HG03064 (cell line): ENCODE measurements at regions not wholly inside any gene's neighbourhood (a gene's known extent, or its start where the extent isn't known, plus 50 kb on each side); places are given as distances from the start of the nearest gene placed in this dataset.
"Not testable (repeated sequence)": the region's sequence is repeated elsewhere in the genome, so short reads cannot be mapped to it uniquely, and the experiment has no call there.

Source experiments
- ATAC-seq: cut with Tn5 transposase; IDR thresholded peaks from one replicate; pipeline ENCODE4 v1.9.1; 2021; ENCODE audit warnings: low read depth; ENCODE audit not compliant: unreplicated experiment

GRCh38 chr6:164612751-164613150 lies 696.7 kb downstream of the C6orf118 start:
- no peak for ATAC-seq

DNA sequence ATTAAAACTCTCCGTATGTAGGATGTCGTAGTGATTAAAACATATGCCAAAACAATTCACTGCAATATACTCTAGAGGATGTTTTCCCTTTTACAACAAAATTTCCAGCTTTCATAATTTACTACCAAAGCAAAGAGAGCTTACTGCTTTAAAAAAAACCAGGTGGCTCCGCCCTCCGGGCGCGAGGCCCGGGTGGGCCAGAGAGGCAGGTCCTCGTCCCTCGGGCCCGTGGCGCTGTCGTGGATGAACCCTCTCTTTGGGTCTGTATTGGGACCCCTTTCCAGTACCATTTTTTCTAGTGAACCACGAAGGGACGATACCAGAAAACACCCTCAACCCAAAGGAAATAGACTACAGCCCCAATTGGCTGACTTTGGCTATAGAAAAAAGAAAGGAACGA lies 698.5 kb downstream of the C6orf118 start:
- not testable (repeated sequence) for ATAC-seq

- ATAC-seq, result not testable (repeated sequence)
These were observed 707.0 kb downstream of the C6orf118 start for GRCh38 chr6:164602415-164602814.

- ATAC-seq, result no peak
These were observed 727.8 kb downstream of the C6orf118 start for GRCh38 chr6:164581563-164581962.

DNA sequence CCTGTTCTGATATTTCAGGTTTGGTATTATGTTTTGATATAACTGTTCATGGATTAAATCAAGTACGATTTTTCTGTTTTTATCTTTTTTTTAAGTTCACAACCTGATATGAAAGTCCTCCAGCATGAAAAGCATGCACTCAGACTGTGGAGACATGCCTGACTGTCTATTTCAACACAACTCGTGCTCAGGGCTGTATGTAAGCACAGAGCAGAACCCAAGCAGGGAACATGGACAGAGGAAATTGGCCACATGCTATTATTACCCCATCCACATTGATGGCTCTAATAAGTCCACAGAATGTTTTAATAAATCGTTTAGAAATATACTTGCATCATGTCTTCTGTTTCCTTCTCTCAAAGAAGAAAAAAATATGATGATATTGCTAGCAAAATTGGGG lies 730.4 kb downstream of the C6orf118 start:
- no peak for ATAC-seq

DNA sequence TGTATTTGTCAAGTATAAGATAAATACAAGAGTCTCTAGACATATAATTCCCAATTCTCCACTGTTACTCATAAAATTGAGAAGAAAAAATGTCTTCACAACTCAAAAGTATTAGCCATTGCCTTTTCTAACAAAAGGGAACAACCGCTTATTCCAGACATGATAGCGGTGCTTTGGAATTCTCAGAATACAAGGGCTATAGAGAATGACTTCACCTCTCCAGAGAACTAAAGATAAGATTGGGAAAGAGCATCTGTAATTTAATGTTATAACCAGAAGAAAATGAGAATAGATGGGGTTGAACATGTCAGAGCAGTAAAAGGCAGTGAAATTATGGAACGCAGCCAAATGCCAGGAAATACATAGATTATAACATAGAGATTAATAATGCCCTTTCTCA lies 730.8 kb downstream of the C6orf118 start:
- no peak for ATAC-seq

DNA sequence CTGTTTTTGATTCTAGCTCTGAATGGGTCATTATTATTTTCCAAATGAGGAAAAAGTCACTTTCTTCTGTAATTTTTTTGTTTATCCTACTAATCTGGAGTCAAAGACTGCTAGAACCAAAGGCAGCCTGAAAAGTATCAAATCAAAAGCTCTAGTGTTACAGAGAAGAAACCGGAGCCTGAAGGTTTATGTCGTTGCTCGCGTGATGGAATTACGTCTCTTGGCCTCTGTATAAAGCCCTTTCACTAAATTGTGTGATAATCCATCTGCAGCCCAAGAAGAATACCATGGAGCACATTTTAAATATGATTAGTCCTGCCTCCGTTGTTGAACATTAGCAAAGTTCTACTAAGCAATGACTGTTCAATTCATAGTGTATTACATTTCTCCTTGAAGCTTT lies 738.6 kb downstream of the C6orf118 start:
- no peak for ATAC-seq

- no peak for ATAC-seq
These were observed 739.9 kb downstream of the C6orf118 start for GRCh38 chr6:164569509-164569908.

- no peak for ATAC-seq
These were observed 745.5 kb downstream of the C6orf118 start for GRCh38 chr6:164563924-164564323.

- ATAC-seq, result no peak
These were observed 747.7 kb downstream of the C6orf118 start for GRCh38 chr6:164561656-164562055.

GRCh38 chr6:164554700-164555476 lies 754.5 kb downstream of the C6orf118 start:
- ATAC-seq, result no peak

GRCh38 chr6:164554226-164554625 lies 755.2 kb downstream of the C6orf118 start:
- ATAC-seq, result no peak

DNA sequence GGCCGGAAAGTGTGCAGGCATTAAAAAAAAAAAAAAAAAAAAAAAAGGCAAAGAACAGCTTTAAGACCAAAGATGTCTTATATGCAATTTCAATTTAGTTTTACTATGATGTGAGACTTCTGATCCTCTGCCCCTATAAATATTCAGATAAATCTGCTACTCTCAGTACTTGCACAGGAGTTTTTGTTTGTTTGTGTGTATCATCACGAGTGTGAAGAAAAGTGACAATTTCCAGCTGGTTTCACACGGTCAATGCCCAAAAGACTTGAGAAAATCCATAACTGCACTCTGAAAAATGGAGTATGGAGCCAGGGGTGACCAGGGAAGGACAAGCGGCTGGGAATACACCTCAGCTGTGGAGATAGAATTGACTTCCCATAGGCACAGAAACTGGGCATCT lies 757.7 kb downstream of the C6orf118 start:
- ATAC-seq, result no peak

- ATAC-seq, result no peak
These were observed 762.3 kb downstream of the C6orf118 start for GRCh38 chr6:164547076-164547475.

DNA sequence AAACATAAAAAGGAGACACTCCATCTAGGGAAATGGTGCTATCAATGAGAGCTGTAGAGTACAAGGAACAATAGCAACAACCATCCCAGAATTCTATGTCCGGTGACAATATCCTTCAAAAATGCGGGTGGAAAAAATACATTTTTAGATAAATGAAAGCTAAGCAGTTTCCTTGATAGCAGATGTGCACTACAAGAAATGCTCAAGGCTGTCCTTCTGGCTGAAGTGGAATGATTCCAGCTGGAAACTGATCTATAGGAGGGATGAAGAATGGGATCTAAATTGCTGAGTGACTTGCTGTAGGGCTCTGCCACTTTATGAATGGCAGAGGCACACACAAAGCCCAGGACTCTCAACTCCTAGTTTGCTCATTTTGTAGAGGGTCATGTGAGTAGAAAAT lies 763.1 kb downstream of the C6orf118 start:
- no peak for ATAC-seq

- no peak for ATAC-seq
These were observed 775.2 kb downstream of the C6orf118 start for GRCh38 chr6:164534070-164534766.

DNA sequence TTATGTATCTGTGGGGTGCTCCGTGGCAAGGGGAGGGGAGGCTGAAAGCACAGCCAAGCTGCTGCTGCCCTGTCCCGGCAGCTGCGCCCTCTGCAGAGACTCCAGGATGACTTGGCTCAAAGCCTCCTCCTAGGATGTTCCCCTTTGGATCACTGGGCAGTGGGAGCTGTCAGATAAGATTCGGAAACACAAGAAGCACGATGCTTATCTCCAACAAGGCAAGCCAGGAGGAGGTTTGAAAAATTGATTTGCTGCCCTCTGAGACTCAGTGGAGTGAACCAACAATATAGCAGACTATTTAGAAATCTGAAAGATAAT lies 776.4 kb downstream of the C6orf118 start:
- no peak for ATAC-seq

- no peak for ATAC-seq
These were observed 777.0 kb downstream of the C6orf118 start for GRCh38 chr6:164532198-164533044.

GRCh38 chr6:164531736-164532135 lies 777.7 kb downstream of the C6orf118 start:
- ATAC-seq, result no peak

GRCh38 chr6:164528539-164528938 lies 780.9 kb downstream of the C6orf118 start:
- no peak for ATAC-seq

DNA sequence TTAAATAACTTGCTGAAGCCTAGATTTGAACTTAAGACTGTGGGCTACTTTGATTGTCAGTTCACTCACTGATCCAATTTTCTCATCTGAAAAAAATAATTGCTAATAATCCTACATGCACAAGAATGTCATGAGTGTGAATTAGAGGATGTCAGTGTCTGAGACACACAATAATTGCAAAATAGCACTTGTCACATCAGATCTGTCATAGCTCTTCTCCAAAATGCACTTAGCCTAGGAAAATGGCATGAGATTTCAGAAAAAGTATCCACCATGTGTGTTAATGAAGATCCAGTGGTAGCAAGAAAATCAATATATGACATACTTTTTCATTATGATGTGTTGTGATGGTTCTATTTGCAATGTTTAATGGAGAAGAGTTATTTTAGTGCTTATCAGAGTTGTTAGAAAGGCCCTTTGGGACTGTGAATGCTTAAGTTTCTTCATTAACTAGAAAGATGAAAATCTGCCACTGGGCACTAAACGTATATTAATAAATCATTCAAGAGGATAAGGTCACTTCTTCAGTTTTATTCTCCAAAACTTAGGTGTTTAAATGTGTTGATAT lies 786.2 kb downstream of the C6orf118 start:
- ATAC-seq, result no peak
